Left forelimb (tissue), 1 donor: ENCODE measurements at regions not wholly inside any gene's neighbourhood (a gene's known extent, or its start where the extent isn't known, plus 50 kb on each side); places are given as distances from the start of the nearest gene placed in this dataset.

Source experiments
- DNase-seq: peaks from one replicate; pipeline ENCODE4 v3.0.0-alpha.2; 2018; ENCODE audit warnings: low spot score

DNA sequence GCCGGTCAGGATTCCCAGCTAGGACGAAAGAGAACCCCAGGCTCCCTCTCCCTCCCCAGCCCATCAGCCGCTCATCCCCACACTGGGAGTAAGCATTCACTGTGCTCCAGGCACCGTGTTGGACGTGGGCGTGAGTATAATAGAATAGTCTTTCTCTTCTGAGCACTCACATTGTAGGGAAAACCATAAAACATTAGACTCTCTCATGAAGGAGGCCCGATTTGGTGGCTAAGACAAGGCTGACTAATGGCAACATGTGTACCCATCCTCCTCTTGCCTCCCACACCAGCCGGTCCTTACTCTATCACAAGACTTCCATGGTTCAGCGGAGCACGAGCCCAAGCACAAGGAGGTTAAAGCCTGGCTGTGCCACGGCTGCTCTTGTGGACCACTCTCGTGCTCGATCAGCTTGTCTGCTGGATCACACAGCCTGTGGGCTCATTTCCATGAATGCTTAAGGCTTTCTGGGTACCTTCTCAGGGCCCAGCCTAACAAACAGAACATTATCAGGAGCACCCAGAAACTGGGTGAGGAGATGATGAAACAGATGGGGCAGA, 540.9 kb upstream of the RAB6C start:
- no peak for DNase-seq

DNA sequence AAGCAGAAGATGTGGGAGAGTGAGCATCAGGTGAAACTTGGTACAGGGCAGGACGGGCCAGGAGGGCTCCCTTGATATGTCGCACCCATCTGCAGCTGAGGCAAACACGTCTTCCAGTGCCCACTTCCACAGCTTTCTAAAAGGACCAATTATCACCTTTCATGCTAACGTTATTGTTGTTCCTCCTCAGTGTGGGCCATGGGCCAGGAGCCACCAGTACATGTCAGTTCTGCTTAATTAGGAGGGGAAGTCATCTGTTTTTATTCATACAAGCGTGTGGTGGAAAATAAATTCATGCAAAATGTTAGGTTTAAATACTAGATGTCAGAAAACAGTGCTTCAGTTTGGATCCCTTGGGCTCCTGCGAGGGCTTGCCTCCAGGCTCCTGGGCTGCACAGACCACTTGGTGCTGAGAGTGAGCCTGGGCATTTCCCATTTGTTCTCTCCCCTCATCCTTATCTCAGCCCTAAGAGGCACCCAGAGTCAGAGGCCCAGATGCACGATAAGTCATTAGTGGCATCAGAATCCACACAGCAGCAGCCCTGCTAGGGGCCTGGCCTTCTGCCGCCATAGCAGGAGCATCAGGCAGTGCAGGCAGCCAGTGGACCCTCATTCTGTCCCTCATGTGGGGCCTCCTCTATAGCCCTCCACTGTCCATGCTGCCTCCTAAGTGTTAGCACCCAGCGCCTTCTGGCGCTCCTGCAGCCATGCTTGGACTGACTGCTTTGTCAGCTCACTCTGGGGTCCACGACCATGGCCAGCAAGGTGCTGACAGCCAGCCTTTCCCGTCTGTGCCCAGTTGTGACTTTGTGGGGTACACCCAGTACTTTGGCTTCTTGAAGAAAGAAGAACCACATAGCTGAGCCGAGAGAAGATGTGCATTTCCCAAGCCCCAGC, 539.8 kb upstream of the RAB6C start:
- no peak for DNase-seq

DNA sequence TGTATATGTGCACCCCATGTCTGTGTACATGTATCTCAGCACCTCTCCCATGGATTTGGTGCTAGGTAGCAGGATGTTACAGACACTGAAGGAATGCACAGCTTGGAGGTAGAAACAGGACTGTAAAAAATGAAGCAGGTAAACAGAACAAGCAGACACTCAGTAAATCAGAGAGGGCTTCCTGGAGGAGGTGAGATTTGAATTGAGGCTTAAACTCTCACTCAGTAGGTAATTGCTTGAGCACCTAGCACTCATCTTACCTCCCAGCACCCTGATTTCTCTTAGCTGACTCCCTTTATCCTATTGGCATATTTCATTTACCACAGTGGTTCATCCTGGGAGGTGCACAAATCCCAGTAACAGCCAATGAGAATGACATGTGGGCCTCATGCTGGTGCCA, 537.9 kb upstream of the RAB6C start:
- no peak for DNase-seq

DNA sequence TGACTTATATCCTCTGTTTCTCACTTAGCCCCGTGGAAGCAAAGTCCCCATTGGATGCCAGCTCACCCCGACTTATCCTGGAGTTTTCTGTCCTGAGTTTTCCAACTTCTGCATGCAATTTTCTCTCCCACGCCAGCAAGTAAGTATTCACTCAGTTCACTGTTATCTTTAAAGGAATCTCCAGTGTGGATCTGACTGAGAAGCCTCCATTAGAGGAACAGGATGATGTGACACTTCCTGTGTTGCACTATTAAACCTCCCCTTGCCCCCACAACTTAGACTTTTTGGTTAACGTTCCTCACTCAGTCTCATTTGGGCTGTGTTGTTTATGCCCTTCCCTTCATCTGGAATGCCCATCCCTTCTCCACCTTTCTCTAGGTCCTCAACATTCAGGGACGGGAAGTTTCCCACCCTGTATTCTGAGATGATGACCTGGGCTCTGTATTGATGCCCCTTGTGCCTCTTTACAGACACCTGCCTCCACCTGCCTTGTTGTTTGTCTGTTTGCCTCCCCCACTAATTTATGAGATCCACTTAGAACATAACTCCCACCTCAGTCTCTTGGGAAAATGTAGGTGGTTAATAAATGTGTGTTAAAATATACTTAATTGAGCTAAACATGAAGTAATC, 536.1 kb upstream of the RAB6C start:
- no peak for DNase-seq

DNA sequence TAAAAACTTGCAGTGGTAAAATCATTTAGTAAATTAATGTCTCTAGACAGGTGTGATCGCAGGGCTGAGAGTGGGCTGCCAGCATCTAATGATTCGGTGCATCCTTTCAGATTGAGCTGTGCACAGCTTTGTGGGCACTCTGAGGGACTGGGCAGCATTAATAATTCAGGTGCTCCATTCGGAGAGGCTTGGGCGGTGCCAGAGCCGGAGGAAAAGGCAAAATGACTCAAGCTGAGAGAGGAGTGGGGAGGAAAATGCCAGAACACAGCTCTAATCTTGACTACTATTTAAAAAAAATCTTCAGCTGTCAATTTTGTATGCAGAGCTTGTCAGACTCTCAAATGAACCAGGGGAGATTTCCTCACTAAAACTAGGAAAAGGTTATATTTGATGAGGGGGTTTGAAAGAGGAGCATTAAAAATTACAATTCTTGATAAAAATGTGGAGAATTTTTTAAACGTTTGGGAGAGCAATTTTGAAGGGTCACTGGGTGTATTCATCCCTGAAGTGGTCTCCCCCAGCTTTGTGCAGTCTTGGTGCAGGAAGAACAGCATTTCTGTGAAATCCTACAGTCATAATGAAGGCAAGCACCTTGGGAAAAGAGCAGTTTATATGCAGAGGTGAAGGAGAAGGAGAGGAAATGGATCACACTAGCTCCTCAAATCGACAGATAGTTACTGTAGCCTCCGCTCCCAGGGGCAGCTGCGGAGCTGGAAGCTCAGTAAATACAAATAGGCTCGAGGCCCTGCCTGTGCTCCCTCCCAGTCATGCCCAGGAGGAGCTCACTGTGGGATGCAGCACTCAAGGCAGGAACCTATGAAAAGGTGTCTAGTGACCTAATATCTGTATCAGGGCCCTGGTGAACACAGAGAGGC, 535.4 kb upstream of the RAB6C start:
- no peak for DNase-seq

DNA sequence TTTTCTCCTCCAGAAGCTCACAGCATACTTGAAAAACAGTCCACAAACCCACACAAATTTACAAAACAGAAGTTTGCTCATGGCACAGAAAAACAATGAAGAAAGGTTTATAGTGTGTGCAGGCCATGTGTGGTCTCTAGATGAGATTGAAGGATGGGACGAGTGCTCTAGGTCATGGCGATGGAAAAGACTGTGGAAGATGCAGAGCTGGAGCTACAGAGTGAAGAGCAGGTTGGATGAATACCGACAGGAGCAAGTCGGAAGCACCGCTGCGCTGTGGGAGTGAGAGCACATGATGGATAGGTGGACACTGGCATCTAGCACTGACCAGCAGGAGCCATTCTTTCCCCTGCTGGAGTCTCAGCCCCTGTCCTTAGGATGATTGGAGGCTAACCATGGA, 534.7 kb upstream of the RAB6C start:
- no peak for DNase-seq

DNA sequence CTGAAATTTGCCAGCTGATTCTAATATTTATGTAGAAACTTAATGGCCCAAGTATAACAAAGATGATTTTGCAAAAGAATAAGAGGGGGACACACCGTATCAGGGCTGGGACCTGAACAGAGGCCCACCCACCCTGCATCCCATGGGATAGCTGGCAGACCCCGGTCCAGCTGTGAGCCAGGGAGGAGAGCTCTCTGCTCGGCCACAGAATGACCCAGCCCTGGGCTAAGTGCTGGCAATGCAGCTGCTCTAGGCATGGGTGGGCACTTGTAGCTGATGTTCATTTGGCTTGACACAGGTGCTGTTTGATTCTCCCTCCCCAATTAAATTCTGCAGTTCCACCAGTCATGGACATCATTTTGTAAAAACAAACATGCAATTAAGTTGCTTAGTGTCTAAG, 522.8 kb upstream of the RAB6C start:
- no peak for DNase-seq

DNA sequence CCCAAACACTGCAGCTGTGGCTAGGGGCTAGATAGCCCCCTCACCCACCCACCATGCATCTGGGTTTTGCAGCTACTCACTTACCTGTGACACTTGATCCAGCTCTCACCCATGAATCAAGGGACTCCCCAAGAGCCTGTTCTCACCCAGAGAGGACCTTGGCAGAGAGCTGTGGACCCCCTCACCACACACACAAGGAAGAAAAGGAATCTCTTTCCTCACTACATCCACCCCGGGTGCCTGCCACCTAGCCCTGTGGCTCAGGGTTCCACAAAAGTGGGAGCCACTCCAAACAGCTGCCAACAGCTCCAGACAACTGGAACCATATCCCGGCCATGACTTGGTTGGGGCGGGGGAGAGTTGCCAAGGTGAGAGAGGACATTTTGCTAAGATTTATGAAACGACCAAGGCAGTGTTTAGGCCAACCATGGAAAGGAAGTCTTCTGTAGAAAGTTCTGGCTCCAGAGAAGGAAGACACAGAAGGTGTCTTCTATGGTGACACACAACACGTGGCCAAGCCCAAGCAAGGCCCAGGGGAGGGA, 522.1 kb upstream of the RAB6C start:
- no peak for DNase-seq

DNA sequence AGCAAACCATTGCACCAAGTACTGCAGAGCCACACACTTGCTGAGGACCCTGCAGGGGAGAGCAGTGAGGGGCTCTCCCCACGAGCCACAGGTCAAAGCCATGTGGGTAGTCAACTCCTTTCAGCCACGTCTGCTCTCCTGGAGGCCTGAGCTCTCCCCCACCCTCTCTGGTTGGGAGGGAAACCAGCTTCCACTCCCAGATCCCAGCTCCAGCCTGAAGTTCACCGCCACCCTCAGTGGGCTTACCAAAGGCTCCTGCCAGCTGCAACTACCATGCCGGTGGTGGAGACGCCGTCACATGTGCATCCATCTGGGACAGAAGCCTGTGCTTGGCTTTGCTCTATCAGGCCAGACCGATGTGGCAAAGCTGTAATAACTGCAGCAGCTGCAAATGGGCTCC, 521.5 kb upstream of the RAB6C start:
- no peak for DNase-seq

DNA sequence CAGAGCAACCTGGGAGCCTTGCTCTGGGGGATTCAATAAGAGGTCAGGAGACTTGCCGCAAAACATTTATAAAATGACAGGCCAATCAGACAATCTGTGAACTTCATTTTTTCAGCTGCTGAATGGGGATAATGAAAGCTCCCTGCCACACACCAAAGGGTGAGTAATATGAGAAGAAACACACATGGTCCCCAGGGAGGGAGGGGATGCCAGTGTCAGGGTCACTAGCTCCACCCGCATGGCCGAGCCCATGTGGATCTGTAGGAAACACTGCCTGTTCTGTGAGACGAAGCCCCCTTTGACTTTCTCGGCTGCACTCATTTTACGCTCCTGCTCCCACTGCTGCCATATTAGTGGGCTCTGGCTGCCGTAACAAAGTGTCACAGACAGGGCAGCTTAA, 521.0 kb upstream of the RAB6C start:
- DNase-seq = no peak

DNA sequence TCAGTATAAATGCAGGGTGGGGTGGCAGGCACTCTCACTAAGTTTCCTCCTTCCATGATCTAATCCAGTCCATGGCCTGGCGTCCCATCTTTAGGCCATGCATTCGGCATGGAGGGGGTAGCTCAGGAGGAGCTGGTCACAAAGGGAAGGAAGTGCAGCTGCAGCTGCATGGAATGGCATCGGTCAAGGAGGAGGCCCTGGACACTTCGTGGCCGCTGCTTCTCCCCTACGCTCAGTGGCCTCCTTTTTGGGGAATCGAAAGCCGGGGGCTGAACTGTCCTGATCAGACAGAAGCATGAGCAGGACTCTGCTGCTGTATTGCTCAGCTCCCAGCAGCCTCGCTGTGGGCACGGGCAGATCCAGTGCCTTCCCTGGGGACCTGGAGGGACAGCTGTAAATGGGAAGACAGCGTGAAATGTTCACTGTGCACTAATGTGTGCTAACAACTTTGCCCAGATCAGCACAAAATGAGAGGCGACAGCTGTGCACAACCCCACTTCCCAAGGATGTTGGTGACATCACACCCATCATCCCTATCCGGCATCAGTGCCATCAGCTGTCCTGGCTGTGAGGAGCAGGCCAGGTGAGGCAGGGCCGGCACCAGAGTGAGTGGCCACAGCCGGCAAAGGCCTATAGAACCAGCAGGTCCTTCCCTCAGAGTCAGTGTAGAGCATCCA, 520.1 kb upstream of the RAB6C start:
- DNase-seq = no peak

DNA sequence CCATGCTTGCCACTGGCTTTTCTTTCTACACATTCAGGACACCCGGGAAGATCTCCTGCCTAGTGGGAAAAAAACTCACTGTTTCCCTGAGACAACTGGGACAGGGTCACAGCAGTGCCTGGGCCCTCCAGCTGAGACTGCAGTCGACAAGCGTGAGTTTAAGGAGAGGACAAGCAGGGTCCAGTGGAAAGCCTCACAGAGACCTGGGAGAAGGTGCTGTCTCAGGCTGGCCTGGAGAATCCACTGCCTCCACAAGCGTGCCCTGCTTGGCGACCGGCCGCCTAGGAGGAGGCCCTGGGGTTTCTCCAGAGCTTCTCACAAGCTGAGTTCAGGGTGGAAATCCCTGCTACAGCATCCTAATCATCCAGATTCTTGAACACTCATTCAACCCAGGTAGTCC, 519.6 kb upstream of the RAB6C start:
- no peak for DNase-seq

DNA sequence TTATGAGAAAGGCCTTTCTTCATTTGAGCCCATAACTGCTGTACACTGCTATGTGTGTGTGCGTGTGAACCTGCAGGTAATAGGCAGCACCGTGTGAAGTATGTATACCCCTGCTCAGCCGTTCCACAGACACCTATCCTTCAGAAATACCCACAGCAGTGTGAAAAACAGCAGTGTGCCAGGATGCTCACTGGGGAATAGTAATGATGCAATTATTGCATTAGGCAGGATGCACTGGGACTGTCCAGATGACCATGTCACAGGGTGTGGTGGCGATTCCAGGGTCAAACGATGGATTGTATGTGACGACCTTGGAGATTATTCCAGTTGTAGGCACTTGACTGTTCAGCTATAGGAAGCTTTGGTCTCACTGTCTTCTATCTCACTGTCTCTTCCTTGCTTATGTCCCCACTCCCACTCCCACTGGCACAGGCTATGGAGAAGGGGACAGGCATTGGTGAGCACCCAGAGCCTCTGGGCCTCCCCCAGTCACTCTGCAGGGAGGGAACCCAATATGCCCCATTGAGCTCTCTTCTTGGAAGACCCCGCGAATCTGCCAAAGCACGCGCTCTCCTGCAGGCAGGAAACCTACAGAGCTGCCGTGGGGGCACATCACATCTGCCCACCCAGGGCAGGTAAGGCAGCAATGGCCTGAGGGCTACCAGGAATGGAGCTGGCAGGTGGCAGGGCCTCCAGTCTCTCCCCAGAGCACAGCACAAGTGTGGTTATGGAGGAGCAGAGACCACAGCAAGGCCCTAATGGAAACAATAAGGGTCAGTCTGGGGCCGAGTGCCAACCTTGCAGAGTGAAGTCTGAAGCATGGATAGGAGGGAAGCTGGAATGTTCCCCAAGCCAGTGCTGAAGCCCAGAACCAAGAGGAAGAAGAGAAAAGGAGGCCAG, 518.9 kb upstream of the RAB6C start:
- DNase-seq = no peak

DNA sequence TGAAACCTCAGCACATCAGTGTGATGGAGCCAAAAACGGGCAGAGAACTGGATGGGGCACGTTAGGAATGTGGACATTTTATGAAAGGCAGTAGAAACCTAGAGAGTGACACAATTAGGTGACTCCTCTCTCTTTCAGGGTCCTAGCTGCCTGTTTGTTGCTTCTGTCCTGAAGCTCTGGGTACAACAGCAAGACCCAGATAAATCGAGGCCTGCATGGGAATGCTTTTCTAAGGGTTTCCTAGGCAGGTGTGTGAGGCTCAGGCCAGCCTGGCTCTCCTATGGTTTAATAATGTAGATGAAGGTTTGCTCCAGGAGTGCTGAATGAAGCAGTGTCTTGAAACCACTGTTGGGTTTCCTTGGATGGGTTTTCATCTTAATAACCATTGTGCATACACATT, 517.1 kb upstream of the RAB6C start:
- DNase-seq = no peak

DNA sequence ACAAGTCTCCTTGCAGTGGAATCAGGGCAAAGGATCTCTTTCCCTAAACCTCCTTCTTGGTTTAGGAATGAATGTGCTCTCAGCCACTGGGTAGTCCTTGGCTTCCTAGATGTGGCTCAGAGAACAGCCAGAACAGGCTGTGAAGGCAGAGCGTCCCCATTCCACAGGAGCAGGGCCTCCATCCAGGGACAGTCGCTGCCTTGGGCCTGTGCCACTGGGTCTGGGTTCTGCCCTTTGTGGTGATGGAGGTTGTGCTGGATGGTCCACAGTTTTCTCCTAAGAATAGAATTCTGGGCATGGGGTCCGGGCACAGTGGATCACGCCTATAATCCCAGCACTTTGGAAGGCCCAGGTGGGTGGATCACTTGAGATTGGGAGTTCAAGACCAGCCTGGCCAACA, 516.5 kb upstream of the RAB6C start:
- no peak for DNase-seq

DNA sequence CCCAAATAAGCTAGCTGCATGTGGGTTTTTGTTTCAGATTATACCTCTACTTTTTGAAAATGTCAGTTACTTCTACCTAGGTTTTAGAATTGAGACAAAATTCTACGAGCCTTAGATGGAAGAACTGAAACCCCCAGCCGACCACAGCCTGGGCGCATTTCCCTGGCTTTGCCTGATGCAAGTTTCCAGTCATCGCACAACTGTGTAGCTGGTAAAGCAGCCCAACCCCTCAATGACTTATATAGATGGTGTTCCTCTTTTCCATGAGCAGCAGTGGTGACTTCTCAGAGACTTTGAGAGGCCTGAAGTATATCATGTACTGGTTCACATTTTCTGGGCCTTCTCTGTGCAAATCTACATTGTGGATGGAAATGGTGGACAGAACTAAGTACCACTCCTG, 515.4 kb upstream of the RAB6C start:
- no peak for DNase-seq

DNA sequence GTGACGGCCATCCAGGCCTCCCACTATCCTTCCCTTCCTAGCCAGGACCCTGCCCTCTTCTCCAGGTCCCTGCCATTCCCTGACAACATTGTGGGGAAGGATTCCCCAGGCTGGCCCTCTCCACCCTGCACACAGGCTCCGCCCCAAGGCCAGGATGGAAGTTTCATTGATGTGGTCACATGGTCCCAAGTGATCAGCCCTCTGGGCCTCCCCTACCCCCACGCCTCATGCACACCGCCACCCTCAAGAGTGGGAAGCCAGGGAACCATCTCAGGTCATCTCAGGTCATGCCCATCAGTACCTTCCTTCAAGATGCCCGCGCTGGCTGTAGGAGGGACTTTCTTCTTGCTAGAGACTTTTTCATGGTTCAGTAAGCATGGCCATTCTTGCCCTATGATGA, 514.8 kb upstream of the RAB6C start:
- no peak for DNase-seq

DNA sequence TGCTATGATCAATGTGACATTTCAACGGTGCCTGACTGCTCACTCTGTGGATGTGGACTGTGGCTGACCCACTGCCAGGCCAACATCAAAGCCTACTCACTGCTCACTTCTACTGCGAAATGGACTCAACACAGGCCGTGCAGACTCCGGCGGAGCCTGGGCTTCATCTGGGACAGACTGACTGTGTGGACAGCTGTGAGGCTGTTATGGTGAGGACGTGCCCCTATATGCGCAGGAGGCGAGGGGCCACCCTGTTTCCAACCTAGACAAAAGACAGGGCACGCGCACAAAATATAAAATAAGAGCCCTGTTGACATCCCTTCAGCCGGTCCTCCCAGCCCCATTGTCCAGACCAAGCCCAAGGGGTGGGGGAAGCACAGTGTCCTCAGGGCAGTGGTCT, 514.4 kb upstream of the RAB6C start:
- DNase-seq = no peak

DNA sequence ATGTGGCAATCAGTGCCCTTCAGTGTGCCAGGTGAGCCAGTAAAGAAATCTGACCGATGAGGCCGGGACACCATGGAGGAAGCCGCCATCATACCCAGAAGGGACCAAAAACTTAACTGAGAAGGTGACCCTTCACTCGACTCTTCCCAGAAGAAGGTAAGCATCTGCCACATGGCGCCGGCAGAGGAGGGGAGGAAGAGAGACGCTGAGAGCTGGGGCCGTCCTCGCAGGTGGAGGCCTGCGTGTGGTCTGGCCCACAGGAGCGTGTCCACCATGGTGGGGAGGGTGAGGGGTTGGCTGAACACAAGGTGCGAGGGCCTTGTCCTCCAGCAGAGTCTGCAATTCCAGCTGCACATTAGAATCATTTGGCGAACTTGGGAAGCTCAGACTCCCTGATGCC, 513.1 kb upstream of the RAB6C start:
- no peak for DNase-seq

DNA sequence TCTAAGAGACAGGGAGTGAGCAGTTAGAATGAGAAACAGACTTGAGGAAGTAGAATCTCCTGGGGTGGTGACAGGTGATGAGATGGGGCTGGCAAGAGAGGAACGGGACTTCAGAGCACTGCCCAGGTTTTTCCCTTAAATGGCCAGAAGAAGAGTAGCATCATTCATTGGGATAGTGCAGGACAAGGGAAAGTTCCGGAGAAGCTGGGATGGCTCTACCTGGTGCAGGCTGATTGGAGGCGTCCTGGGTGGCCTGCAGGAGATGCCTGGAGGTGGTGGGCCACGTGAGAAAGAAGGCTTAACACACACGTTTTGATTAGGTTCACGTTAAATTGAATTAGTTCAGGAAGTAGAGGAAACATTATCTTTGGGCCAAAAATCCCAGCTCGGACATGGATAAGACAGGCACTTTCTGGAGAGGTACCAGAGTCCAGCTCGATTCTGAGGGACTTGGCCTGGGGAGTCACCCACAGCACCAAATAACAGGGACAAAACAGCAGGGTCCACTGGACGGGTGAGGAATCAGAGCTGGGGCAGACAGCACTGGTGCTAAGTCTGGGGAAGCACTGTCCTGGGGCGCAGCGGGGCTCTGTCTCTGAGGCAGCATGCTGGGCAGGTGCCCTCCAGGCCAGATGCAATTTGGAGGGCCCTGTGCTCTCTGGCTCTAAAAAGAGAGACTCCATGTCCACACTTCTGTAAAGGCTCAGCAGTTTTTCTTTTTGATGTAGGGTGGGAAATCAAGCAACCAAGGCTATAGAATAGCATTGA, 512.3 kb upstream of the RAB6C start:
- no peak for DNase-seq
